SK-N-SH treated with all-trans-retinoic acid at 6 μM for 48 hours (cell line): ENCODE measurements at regions not wholly inside any gene's neighbourhood (a gene's known extent, or its start where the extent isn't known, plus 50 kb on each side); places are given as distances from the start of the nearest gene placed in this dataset.

Experiments used
- ATAC-seq: fragments of 200-7000 bp; cut with Tn5 transposase; 3 replicates; pipeline ENCODE4 v1.9.1; 2020; ENCODE audit warnings: mild to moderate bottlenecking, moderate library complexity
- ARNTL ChIP-seq: fragments of 450-650 bp; formaldehyde crosslinking; IDR thresholded peaks from 2 replicates; pipeline ENCODE4 v1.5.0; 2020; ENCODE audit warnings: low read depth, mild to moderate bottlenecking, moderate library complexity, borderline replicate concordance
- BACH2 ChIP-seq: fragments of 250-450 bp; sonication (Bioruptor Pico); IDR thresholded peaks from 2 replicates; pipeline ENCODE4 v1.9.0; 2021; ENCODE audit warnings: mild to moderate bottlenecking, borderline replicate concordance
- CSDC2 ChIP-seq: fragments of 250-450 bp; sonication (Bioruptor Pico); IDR thresholded peaks from 2 replicates; pipeline ENCODE4 v1.5.0; 2020; ENCODE audit warnings: mild to moderate bottlenecking, moderate library complexity
- ESRRG ChIP-seq: fragments of 250-450 bp; sonication (Bioruptor Pico); IDR thresholded peaks from 2 replicates; pipeline ENCODE4 v1.6.1; 2021; ENCODE audit warnings: mild to moderate bottlenecking
- ISL1 ChIP-seq: fragments of 250-450 bp; sonication (Bioruptor Pico); IDR thresholded peaks from 2 replicates; pipeline ENCODE4 v2.1.2; 2022; ENCODE audit warnings: mild to moderate bottlenecking, moderate library complexity
- OSR1 ChIP-seq: fragments of 250-450 bp; sonication (Bioruptor Pico); IDR thresholded peaks from 2 replicates; pipeline ENCODE4 v1.8.0; 2022; ENCODE audit warnings: moderate library complexity, mild to moderate bottlenecking, inconsistent platforms
- PATZ1 ChIP-seq: fragments of 250-450 bp; sonication (Bioruptor Pico); IDR thresholded peaks from 2 replicates; pipeline ENCODE4 v1.8.0; 2020; ENCODE audit warnings: mild to moderate bottlenecking, moderate library complexity, borderline replicate concordance
- PPARA ChIP-seq: fragments of 250-450 bp; sonication (Bioruptor Pico); IDR thresholded peaks from 2 replicates; pipeline ENCODE4 v1.5.0; 2020; ENCODE audit warnings: mild to moderate bottlenecking, borderline replicate concordance
- RARB ChIP-seq: fragments of 250-450 bp; sonication (Bioruptor Pico); IDR thresholded peaks from 2 replicates; pipeline ENCODE4 v1.8.0; 2021; ENCODE audit warnings: mild to moderate bottlenecking, moderate library complexity
- SNAI2 ChIP-seq: fragments of 250-450 bp; sonication (Bioruptor Pico); IDR thresholded peaks from 2 replicates; pipeline ENCODE4 v1.5.0; 2020; ENCODE audit warnings: mild to moderate bottlenecking, moderate library complexity
- TCF4 ChIP-seq: fragments of 250-450 bp; sonication (Bioruptor Pico); IDR thresholded peaks from 2 replicates; pipeline ENCODE4 v1.8.0; 2021; ENCODE audit warnings: mild to moderate bottlenecking, moderate library complexity, borderline replicate concordance
- TOX ChIP-seq: fragments of 250-450 bp; sonication (Bioruptor Pico); IDR thresholded peaks from 2 replicates; pipeline ENCODE4 v1.8.0; 2021; ENCODE audit warnings: mild to moderate bottlenecking, moderate library complexity, borderline replicate concordance
- ZC3H10 ChIP-seq: fragments of 250-450 bp; sonication (Bioruptor Pico); IDR thresholded peaks from 2 replicates; pipeline ENCODE4 v1.5.1; 2021; ENCODE audit warnings: mild to moderate bottlenecking, moderate library complexity
- ZFP3 ChIP-seq: fragments of 250-450 bp; sonication (Bioruptor Pico); IDR thresholded peaks from 2 replicates; pipeline ENCODE4 v1.5.0; 2020; ENCODE audit warnings: mild to moderate bottlenecking, moderate library complexity
- ZFP30 ChIP-seq: fragments of 450-650 bp; formaldehyde crosslinking; IDR thresholded peaks from 2 replicates; pipeline ENCODE4 v1.5.0; 2022; ENCODE audit warnings: mild to moderate bottlenecking, moderate library complexity
- ZNF70 ChIP-seq: fragments of 450-650 bp; formaldehyde crosslinking; IDR thresholded peaks from 2 replicates; pipeline ENCODE4 v1.5.0; 2020; ENCODE audit warnings: mild to moderate bottlenecking, moderate library complexity
- ZNF8 ChIP-seq: fragments of 450-650 bp; formaldehyde crosslinking; IDR thresholded peaks from 2 replicates; pipeline ENCODE4 v1.5.0; 2020; ENCODE audit warnings: mild to moderate bottlenecking, moderate library complexity
- TF ChIP-seq, protein P1 (sequence below): fragments of 250-450 bp; sonication (Bioruptor Pico); IDR thresholded peaks from 2 replicates; pipeline ENCODE4 v1.8.0; 2021; ENCODE audit warnings: low read depth, mild to moderate bottlenecking, moderate library complexity, borderline replicate concordance
- TF ChIP-seq, protein P2 (sequence below): fragments of 250-450 bp; sonication (Bioruptor Pico); IDR thresholded peaks from 2 replicates; pipeline ENCODE4 v1.5.1; 2021; ENCODE audit warnings: mild to moderate bottlenecking, moderate library complexity
- TF ChIP-seq, protein P3 (sequence below): fragments of 250-450 bp; sonication (Bioruptor Pico); IDR thresholded peaks from 2 replicates; pipeline ENCODE4 v1.5.0; 2020; ENCODE audit warnings: mild to moderate bottlenecking, moderate library complexity

DNA sequence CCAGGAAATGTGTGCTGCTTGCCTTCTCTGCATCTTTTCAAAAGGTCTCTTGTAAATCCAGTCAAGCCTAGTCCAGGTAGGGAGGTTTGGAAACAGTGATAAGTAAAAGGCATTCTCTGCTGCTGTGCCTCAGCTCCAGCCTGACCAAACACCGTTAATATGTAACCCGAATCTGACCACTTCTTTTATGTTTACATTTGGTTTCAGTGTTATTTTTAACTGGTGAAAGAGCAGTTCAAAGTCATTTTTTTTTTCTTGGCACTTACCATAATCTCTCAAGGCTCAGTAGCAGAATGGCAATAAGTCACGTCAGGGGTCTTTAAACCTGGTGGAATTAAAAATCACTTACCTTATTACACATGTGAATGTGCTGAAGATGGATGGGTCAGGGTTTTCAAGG is 216.8 kb downstream of the PTEN start:
- TF ChIP-seq OSR1 (CRISPR knock-in tag), result no peak
- no peak for TF ChIP-seq RARB (CRISPR knock-in tag)
- no peak for TF ChIP-seq PATZ1
- peak; percentile 67 for ATAC-seq

GRCh38 chr10:88081457-88082054 is 218.1 kb downstream of the PTEN start:
- ATAC-seq, result no peak

GRCh38 chr10:88082391-88082790 is 219.0 kb downstream of the PTEN start:
- no peak for ATAC-seq
- TF ChIP-seq, protein P1, sequence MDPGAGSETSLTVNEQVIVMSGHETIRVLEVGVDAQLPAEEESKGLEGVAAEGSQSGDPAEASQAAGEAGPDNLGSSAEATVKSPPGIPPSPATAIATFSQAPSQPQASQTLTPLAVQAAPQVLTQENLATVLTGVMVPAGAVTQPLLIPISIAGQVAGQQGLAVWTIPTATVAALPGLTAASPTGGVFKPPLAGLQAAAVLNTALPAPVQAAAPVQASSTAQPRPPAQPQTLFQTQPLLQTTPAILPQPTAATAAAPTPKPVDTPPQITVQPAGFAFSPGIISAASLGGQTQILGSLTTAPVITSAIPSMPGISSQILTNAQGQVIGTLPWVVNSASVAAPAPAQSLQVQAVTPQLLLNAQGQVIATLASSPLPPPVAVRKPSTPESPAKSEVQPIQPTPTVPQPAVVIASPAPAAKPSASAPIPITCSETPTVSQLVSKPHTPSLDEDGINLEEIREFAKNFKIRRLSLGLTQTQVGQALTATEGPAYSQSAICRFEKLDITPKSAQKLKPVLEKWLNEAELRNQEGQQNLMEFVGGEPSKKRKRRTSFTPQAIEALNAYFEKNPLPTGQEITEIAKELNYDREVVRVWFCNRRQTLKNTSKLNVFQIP, result no peak
- no peak for TF ChIP-seq OSR1 (CRISPR knock-in tag)
- TF ChIP-seq CSDC2 (CRISPR knock-in tag), result no peak
- no peak for TF ChIP-seq ZNF8
- no peak for TF ChIP-seq BACH2 (CRISPR knock-in tag)
- no peak for TF ChIP-seq ZFP30 (CRISPR knock-in tag)
- TF ChIP-seq PATZ1, result no peak
- TF ChIP-seq, protein P2, sequence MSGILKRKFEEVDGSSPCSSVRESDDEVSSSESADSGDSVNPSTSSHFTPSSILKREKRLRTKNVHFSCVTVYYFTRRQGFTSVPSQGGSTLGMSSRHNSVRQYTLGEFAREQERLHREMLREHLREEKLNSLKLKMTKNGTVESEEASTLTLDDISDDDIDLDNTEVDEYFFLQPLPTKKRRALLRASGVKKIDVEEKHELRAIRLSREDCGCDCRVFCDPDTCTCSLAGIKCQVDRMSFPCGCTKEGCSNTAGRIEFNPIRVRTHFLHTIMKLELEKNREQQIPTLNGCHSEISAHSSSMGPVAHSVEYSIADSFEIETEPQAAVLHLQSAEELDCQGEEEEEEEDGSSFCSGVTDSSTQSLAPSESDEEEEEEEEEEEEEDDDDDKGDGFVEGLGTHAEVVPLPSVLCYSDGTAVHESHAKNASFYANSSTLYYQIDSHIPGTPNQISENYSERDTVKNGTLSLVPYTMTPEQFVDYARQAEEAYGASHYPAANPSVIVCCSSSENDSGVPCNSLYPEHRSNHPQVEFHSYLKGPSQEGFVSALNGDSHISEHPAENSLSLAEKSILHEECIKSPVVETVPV (CRISPR knock-in tag), result no peak
- no peak for TF ChIP-seq ISL1 (CRISPR knock-in tag)
- TF ChIP-seq PPARA (CRISPR knock-in tag), result no peak
- no peak for TF ChIP-seq ESRRG (CRISPR knock-in tag)

More at GRCh38 chr10:88081457-88082054, 218.1 kb downstream of the PTEN start:
- TF ChIP-seq ZNF70 (CRISPR knock-in tag), result no peak
- no peak for TF ChIP-seq ARNTL (CRISPR knock-in tag)
- TF ChIP-seq, protein P2 (CRISPR knock-in tag), result no peak
- TF ChIP-seq ZFP30 (CRISPR knock-in tag), result no peak
- TF ChIP-seq TOX (CRISPR knock-in tag), result no peak
- no peak for TF ChIP-seq SNAI2 (CRISPR knock-in tag)
- TF ChIP-seq TCF4 (CRISPR knock-in tag), result no peak
- no peak for TF ChIP-seq PPARA (CRISPR knock-in tag)
- no peak for TF ChIP-seq PATZ1
- TF ChIP-seq, protein P3, sequence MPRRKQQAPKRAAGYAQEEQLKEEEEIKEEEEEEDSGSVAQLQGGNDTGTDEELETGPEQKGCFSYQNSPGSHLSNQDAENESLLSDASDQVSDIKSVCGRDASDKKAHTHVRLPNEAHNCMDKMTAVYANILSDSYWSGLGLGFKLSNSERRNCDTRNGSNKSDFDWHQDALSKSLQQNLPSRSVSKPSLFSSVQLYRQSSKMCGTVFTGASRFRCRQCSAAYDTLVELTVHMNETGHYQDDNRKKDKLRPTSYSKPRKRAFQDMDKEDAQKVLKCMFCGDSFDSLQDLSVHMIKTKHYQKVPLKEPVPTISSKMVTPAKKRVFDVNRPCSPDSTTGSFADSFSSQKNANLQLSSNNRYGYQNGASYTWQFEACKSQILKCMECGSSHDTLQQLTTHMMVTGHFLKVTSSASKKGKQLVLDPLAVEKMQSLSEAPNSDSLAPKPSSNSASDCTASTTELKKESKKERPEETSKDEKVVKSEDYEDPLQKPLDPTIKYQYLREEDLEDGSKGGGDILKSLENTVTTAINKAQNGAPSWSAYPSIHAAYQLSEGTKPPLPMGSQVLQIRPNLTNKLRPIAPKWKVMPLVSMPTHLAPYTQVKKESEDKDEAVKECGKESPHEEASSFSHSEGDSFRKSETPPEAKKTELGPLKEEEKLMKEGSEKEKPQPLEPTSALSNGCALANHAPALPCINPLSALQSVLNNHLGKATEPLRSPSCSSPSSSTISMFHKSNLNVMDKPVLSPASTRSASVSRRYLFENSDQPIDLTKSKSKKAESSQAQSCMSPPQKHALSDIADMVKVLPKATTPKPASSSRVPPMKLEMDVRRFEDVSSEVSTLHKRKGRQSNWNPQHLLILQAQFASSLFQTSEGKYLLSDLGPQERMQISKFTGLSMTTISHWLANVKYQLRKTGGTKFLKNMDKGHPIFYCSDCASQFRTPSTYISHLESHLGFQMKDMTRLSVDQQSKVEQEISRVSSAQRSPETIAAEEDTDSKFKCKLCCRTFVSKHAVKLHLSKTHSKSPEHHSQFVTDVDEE, result no peak
- no peak for TF ChIP-seq ESRRG (CRISPR knock-in tag)
- TF ChIP-seq RARB (CRISPR knock-in tag), result no peak
- no peak for TF ChIP-seq OSR1 (CRISPR knock-in tag)
- no peak for TF ChIP-seq ZC3H10 (CRISPR knock-in tag)
- TF ChIP-seq ZFP3 (CRISPR knock-in tag), result no peak
